GM10266 (cell line): ENCODE measurements at regions not wholly inside any gene's neighbourhood (a gene's known extent, or its start where the extent isn't known, plus 50 kb on each side); places are given as distances from the start of the nearest gene placed in this dataset.

Experiments used
- DNase-seq: peaks from one replicate; pipeline ENCODE4 v3.0.0; 2012; ENCODE audit errors: extremely low spot score
- TF ChIP-seq, protein P1 (sequence below): IDR thresholded peaks from 2 replicates; pipeline ENCODE4 v1.5.1; 2012; ENCODE audit warnings: mild to moderate bottlenecking, low read depth; ENCODE audit not compliant: control insufficient read depth, insufficient read depth; ENCODE audit errors: missing control alignments

DNA sequence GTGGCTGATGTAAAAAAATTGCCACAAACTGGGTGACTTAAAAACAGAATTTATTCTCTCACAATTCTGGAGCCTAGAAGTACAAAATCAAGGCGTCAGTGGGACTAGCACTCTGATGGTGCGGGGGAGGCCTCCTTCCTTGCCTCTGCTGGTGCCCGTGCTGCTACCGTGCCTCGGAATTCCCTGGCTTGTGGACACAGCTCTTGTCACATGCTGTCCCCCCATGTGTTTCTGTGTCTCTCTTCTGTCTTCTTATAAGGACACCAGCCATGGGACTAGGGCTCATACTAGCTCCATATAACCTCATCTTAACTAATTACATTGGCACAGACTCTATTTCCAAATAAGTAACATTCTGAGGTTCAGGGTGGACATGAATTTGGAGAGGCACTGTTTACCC, 242.3 kb upstream of the IRX2 start:
- TF ChIP-seq, protein P1, sequence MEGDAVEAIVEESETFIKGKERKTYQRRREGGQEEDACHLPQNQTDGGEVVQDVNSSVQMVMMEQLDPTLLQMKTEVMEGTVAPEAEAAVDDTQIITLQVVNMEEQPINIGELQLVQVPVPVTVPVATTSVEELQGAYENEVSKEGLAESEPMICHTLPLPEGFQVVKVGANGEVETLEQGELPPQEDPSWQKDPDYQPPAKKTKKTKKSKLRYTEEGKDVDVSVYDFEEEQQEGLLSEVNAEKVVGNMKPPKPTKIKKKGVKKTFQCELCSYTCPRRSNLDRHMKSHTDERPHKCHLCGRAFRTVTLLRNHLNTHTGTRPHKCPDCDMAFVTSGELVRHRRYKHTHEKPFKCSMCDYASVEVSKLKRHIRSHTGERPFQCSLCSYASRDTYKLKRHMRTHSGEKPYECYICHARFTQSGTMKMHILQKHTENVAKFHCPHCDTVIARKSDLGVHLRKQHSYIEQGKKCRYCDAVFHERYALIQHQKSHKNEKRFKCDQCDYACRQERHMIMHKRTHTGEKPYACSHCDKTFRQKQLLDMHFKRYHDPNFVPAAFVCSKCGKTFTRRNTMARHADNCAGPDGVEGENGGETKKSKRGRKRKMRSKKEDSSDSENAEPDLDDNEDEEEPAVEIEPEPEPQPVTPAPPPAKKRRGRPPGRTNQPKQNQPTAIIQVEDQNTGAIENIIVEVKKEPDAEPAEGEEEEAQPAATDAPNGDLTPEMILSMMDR, result no peak

DNA sequence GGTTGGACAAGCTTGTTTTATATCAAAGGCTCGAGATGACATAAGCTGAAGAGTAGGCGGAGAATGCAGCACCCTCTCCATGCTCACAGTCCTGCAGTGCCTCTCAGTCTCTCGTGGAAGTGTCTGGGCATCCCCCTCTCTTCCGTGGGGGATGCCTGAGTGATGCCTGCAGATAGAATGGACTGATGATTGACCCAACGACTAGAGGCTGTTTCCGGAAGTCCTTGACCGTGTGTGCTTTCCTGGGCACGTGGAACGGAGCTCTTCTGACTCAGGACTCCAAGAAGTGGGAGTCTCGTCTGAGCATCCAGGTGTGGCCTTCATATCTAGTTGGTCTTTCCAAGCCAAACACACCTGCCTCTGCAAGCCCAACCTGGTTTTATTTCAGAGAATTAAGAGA, 241.8 kb upstream of the IRX2 start:
- no peak for DNase-seq
- TF ChIP-seq, protein P1, result no peak

More for the DNA sequence above, 242.3 kb upstream of the IRX2 start:
- DNase-seq, result no peak

DNA sequence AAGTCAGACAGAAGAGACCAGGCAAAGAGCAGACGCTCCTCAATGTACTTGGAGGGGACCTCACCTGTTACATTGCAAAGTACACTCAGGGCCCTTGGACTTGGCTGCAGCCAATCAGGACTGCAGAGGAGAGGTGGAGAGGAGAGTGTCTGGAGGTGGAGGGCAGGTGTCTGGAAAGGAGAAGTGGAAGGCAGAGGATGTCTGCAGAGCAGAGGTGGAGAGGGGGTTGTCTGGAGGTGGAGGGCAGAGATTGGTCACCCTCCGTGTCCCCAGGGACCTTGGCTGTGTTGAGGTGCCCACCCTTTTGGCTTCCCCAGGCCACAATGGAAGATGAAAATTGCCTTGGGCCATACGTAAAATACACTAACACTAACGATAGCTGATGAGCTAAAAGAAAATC, 241.3 kb upstream of the IRX2 start:
- DNase-seq, result no peak
- TF ChIP-seq, protein P1, result no peak

DNA sequence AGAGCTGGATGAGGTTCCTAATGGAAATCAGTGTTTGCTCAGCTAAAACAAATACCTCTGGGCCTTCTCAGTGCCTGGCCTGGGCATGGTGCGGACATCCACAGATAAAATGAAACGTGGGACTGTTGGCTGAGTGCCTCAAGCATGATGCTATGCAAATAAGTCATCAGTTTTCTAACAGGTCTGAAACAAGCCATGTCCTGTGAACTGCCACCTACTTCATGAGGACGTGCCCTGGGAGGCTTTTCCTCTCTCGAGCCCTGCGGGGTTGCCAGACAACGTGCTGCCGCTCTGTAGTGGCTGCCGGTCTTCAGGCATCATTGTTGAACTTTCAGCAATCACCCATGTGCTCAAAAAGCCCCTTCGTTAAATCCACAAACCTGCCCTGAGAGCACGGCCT, 240.4 kb upstream of the IRX2 start:
- TF ChIP-seq, protein P1, result no peak
- no peak for DNase-seq

DNA sequence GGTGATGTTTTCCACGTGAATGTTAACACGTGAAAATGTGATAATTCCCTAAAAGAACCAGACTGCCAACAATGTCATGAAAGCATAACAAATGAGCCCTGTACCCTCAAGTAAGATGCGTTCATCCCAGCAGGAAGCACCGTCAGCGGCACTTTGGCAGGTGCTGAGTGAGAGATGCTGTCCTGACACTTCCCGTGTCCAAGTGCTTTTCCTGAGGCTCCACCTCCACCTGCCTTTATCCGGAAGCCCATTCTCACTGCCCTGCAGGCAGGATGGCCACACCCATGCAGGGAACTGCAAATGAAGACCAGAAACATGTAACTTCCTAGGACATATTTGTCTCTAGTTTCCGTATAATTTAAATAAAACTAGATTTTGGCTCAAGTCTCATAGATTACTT, 238.0 kb upstream of the IRX2 start:
- TF ChIP-seq, protein P1, result no peak
- no peak for DNase-seq

DNA sequence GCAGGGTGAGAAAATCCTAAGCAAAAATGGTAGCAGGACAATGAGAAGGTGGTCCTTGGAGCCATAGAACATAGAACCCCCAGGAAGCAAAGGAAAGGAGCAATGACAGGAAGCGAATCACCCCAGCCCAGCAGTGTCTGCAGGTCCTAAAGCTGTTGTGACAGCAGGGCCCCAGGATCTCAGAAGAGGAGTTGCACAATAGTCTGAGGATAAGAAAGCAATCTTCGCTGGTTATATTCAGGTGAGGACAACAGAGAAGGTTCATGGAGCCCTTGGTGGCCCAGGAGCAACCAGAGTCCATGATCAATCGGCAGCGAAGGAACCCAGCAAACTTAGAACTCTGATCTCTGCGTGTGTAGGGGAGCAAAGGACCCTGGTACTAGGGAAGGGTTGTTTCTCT, 234.8 kb upstream of the IRX2 start:
- TF ChIP-seq, protein P1, result no peak
- DNase-seq, result no peak

DNA sequence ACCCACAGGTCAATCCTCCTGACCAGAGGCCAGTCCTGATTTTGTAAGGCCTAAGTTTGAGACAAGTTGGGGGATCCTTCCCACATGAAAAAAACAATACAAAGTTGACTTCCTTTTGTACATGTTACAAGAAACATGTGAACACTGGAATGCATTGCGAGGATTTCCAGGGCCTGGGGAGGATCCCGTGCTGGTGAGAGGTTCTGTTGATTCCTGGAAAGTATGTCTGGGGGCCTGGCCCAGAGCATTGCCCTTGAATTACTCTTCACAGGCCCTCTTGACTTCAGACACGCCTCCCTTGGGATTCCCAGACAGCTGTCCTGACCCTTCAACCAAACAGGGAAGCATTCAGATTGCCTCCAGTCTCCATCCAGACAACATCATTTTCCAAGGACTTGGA, 234.2 kb upstream of the IRX2 start:
- TF ChIP-seq, protein P1, result no peak

More for the DNA sequence above, 234.2 kb upstream of the IRX2 start:
- DNase-seq, result no peak
